Tibial nerve (tissue), 4 donors: ENCODE measurements at regions not wholly inside any gene's neighbourhood (a gene's known extent, or its start where the extent isn't known, plus 50 kb on each side); places are given as distances from the start of the nearest gene placed in this dataset.

ENCODE experiments used
- EP300 ChIP-seq, 2 donors: sonication (generic); formaldehyde crosslinking; IDR thresholded peaks; one replicate each; pipeline ENCODE4 v1.6.1; 2017; ENCODE audit warnings: antibody characterized with exemption in 2 of 2, mild to moderate bottlenecking in 1 of 2
- POLR2A ChIP-seq, 2 donors: fragments of 450-650 bp; IDR thresholded peaks; one replicate each; pipeline ENCODE4 v1.6.1; 2017; ENCODE audit warnings: antibody characterized with exemption in 2 of 2, mild to moderate bottlenecking in 2 of 2, moderate library complexity in 2 of 2
- TF ChIP-seq, protein P1 (sequence below), 5 experiments: fragments of 200-600 bp in 3 of 5; fragments of 450-650 bp in 2 of 5; sonication (generic) in 3 of 5; IDR thresholded peaks; one replicate each; pipeline ENCODE4 v1.5.1; 2016 to 2019; ENCODE audit warnings: antibody characterized with exemption in 5 of 5, mild to moderate bottlenecking in 3 of 5, moderate library complexity in 2 of 5

DNA sequence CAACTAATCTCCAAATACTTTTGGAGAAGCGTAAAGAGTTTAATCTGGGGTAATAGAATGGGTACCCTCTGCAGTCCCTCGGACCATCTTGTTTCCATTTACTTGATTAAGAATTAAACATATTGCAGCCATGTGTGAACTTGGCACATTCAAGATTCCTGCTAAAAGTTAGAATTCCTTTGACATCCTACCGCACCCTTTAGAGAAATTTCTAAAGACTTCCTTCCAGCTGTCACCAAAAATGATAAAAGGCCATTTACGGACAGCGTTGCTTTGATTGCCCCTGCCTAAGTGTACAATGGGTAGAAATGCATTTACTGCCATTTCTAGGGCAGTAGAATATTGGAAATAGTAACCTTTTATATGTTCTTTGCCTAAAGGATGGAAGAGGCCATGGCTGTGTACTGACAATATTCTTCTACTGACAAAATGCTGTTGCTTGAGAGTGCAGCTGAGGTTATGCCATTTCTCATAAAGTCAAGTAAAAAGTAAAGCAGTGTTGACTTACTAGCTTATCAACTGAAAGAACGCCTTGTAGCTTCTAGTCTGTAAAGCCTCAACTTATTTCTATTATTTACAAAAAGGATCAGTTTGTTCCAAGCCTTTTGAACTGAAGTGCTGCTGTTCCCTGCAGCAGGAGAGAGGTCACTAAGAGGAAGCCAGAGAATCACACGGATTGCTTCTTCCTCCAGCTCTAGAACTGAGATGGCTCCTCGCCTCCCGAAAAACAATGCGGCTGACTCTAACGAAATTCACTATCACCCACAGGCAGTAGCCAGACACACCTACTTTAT, 139.8 kb upstream of the BASP1 start:
- TF ChIP-seq, protein P1, sequence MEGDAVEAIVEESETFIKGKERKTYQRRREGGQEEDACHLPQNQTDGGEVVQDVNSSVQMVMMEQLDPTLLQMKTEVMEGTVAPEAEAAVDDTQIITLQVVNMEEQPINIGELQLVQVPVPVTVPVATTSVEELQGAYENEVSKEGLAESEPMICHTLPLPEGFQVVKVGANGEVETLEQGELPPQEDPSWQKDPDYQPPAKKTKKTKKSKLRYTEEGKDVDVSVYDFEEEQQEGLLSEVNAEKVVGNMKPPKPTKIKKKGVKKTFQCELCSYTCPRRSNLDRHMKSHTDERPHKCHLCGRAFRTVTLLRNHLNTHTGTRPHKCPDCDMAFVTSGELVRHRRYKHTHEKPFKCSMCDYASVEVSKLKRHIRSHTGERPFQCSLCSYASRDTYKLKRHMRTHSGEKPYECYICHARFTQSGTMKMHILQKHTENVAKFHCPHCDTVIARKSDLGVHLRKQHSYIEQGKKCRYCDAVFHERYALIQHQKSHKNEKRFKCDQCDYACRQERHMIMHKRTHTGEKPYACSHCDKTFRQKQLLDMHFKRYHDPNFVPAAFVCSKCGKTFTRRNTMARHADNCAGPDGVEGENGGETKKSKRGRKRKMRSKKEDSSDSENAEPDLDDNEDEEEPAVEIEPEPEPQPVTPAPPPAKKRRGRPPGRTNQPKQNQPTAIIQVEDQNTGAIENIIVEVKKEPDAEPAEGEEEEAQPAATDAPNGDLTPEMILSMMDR (IDR thresholded peaks at IDR 0.05), result no peak
- TF ChIP-seq POLR2A (IDR thresholded peaks at IDR 0.05) (no peak), EP300 (IDR thresholded peaks at IDR 0.05) (no peak)
